Suppressor macrophage treated with lipopolysaccharide for 1 hour (primary cell): ENCODE measurements at regions not wholly inside any gene's neighbourhood (a gene's known extent, or its start where the extent isn't known, plus 50 kb on each side); places are given as distances from the start of the nearest gene placed in this dataset.

ENCODE experiments used
- DNase-seq, 3 donors: peaks; one replicate each; pipeline ENCODE4 v3.0.0-alpha.2; 2020 to 2022

GRCh38 chr13:67769987-67770341 lies 539.8 kb upstream of the PCDH9 start:
- no peak for DNase-seq

GRCh38 chr13:67769063-67769986 lies 539.2 kb upstream of the PCDH9 start:
- no peak for DNase-seq

DNA sequence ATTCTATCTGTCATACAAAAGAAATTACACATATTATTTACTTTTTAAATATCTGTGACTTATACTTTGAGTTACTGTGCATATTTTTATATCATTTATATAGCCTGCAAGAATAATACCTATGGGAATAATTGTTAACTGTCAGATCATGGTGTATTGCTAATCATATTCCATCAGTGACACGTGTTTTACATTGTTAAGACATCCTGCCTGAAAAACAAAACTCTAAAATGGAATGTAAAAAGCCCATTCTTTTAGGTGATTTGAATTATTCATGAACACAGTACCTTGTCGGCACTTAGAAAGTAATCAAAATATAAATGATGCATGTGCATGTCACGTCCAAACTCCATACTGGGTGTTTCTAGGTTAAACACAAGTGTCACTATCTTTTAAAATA lies 533.8 kb upstream of the PCDH9 start:
- no peak for DNase-seq

GRCh38 chr13:67763384-67763783 lies 533.2 kb upstream of the PCDH9 start:
- no peak for DNase-seq

DNA sequence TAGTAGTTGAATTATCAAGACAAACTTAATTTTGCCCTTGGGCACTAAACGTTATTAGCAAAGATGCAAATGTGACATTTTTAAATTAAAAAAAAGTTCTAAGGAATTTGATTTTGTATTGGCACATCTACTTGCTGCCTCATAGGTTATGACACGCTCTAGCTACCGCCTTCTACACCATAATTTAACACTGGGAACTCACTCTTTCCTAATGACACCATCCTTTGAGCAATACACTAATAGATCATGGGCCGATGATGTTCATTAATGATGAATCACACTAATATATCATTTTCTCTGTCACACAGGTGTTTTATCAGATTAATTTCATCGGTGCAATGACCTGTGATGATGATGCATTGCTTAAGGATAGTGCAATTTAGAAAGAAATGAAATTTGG lies 528.8 kb upstream of the PCDH9 start:
- DNase-seq = no peak

- DNase-seq = no peak
Observed at GRCh38 chr13:67754012-67754411, 523.9 kb upstream of the PCDH9 start.

GRCh38 chr13:67752759-67753158 lies 522.6 kb upstream of the PCDH9 start:
- no peak for DNase-seq

- no peak for DNase-seq
Observed at GRCh38 chr13:67742478-67742877, 512.3 kb upstream of the PCDH9 start.

DNA sequence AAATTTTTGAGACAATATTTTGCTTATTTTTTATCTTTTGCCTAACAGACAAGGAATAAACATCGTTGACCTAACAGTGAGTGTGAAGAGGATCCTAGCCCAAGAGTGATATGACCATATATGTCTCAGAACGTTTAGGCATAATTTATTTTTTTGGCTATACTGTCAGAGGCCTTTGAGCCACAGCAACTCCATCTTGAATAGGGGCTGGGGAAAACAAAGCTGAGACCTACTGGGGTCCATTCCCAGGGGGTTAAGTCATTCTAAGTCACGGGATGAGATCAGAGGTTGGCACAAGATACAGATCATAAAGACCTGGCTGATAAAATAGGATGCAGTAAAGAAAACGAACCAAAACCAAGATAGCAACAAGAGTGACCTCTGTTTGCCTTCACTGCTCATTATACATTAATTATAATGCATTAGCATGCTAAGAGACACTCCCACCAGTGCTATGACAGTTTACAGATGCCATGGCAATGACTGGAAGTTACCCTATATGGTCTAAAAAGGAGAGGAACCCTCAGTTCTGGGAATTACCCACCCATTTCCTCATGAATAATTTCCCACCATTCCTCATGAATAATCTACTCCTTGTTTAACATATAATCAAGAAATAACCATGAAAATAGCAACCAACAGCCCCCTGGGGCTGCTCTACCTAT lies 510.9 kb upstream of the PCDH9 start:
- no peak for DNase-seq

GRCh38 chr13:67736646-67737420 lies 506.7 kb upstream of the PCDH9 start:
- DNase-seq = peak in 2 of 3 donors; percentile 3 to 21

GRCh38 chr13:67735651-67736050 lies 505.5 kb upstream of the PCDH9 start:
- no peak for DNase-seq

- no peak for DNase-seq
Observed at GRCh38 chr13:67726979-67727378, 496.8 kb upstream of the PCDH9 start.

GRCh38 chr13:67725999-67726398 lies 495.9 kb upstream of the PCDH9 start:
- no peak for DNase-seq

DNA sequence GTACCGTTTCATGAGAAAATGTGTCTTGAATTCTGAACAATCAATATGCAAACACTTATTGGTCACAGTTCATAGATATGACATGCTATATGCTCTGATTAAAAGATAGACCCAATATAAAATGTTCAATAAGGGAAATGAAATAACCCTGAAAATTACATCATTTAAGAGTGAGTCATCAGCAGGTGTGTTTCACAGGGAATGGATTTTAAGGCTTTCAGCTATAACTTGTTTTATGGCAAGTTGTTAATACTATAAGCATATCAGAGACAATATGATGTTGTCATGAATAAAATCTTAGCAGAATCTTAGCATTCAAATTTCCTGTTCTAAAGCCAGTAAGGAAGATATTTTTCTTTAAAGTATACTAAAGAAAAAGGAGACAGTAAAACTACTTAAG lies 483.4 kb upstream of the PCDH9 start:
- DNase-seq = no peak

DNA sequence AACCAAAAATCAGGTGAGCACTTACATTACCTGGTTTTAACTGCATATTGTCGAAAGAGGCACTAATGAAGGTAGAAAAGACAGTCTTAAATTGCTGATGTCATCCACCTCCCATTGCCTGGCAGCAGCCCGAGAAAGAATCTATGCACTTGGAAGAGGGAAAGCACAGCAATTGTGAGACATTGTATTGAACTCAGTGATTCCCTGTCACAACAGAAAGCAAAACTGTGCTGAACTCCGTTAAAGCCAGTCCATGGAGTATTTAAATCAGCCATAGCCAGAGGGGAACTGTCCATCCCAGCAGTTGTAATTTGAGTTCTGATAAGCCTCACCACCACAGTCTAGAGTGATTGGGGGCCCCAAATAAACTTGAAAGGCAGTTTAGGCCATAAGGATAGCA lies 466.6 kb upstream of the PCDH9 start:
- no peak for DNase-seq

DNA sequence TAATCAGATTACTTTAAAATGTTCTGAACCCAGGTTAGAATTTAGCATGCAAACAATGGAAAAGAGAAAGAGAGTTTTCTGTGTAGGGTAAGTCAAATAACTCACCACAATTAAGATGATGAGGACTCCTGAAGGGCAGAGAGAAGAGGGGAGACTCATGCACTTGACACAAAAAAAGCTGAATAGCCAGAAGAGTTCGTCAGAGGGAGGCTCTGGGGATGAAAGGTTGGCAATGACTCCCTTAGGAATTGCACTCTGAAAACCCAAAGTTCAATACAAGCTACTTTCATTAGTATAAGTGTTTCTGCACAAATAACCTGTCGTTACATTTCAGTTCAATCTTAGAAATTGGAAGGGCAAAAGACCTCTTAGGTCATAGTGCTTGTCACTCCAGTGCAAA lies 434.4 kb upstream of the PCDH9 start:
- no peak for DNase-seq

GRCh38 chr13:67662997-67663396 lies 432.9 kb upstream of the PCDH9 start:
- no peak for DNase-seq

DNA sequence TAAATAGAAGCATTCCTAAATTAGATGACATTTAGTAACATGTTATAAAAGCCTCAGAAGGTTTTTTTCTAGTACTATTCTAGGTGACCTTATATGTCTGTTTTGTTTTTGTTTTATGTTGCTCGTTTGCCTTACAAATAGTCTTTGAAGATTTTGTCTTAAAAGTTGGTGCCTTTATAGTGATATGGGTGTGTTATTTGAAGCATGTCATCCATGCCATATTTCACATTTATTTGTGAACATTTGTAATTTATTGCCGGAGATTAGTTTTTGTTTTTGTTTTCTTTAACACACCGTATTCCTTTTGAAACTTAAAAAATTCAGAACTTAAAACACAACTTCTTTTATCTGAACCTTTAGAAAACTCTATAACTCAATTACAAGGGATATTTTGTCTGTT lies 422.8 kb upstream of the PCDH9 start:
- DNase-seq = no peak

GRCh38 chr13:67651908-67652465 lies 421.9 kb upstream of the PCDH9 start:
- DNase-seq = no peak

DNA sequence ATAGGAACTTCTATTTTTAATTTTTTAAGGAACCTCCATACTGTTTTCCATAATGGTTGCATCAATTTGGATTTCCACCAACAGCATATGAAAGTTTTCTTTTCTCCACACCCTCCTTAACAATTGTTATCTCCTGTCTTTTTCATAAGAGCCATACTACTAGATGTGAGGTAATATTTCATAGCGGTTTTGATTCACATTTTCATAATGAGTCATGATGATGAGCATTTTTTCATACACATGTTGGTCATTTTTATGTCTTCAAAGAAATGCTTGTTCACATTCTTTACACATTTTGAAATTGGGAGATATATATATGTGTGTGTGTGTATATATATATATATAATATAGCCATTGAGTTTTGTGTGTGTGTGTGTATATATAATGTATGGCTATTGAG lies 420.3 kb upstream of the PCDH9 start:
- DNase-seq = peak in 2 of 3 donors; percentile 14 to 24

DNA sequence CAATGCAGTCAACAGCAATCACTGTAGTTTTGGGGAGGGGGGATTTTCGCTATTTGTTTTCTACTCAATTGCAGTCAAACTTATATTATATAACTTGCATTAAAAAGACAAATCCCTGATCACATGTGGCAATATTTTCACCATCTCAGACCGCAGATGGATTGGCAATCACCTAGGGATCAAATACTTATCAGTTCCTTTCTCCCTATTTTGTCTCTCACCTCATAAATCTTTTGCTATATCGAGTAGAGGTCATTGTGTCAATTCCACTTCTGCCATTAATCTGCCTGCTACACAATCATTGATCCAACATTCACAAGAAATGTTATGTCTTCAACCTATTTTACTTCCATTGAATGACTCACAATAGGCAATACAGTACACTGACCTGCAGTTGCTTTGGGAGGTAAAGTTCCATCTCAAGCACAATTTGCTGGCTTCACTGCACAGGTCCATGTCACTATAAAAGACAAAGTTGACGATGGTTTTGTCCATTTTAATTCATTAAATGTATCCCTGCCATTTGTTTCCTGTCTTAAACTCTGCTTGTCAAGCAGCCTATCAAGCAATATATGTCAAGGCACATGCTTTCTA lies 415.8 kb upstream of the PCDH9 start:
- no peak for DNase-seq

DNA sequence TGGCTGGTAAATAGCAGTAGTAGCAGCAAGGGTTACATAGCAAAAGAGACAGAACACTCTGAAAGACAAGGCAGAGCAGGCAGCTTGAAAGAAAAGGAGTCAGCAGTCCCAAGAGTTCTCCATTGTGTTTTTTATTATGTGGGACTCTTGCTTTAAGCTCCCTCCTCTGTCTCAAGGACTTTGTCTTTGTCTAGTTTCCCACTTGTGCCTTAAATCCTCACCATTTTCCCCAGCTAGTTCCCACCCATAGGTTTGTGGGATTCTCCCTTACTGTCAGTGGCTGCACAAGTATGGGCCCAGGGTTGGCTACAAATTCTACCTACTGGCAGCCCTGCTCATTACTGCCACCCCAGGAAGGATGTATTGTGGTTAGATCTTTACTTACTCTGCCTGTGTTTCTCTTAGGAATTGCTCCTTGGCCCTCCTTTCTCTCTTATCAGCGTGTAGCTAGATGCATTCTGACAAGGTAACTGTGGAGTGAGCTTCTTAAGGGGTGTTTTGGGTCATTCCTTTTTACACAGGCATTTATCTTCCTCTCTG lies 413.4 kb upstream of the PCDH9 start:
- DNase-seq = no peak

DNA sequence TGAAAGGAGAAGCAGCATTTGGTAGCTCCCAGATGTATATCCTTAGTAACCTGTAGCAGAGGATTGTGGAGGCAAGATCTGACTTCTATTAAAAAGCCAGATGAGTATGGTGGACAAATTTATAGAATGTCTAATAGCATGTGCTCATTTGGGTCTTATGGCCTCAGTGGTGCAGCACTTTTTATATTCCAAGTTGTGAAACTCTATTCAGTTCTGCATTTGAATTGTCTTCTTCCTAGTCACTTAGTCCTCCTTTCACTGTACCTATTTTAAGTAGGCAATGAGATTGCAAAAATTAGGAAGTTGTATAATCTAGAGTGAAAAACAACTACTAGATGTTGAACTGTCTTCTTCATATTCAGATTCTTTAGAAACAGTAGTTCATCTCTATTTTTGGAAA lies 412.5 kb upstream of the PCDH9 start:
- DNase-seq = peak in 2 of 3 donors; percentile 26 to 28
